ENCODE measurements at regions not wholly inside any gene's neighbourhood (a gene's known extent, or its start where the extent isn't known, plus 50 kb on each side); places are given as distances from the start of the nearest gene placed in this dataset.

DNA sequence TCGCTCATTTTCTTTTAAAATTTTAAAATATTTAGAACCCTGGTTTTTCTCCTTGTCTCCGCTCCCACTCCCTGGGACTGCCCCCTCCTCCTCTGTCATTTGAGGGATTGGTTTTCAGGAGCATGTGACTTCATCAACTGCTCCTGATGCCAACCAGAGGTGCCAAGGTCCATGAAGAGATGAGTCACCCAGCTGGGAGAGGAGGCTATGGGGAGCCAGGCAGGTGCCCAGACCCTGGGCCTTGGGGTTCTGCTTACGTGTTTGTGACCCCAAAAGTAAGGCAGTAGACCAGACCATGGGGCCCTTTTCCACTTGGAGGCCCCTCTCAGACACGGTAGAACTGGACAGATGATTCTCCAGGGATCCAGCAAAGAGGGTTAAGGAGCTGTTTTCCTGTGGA lies 167.0 kb downstream of the FGF18 start:
- no peak for TF ChIP-seq POLR2A (IDR thresholded peaks at IDR 0.05; ENCODE audit: low read length)
- no peak for TF ChIP-seq GATA1 (IDR thresholded peaks at IDR 0.05; ENCODE audit: low read depth, low read length)

Measured in erythroblast (primary cell).